CD4-positive, alpha-beta T cell (primary cell): ENCODE measurements at regions not wholly inside any gene's neighbourhood (a gene's known extent, or its start where the extent isn't known, plus 50 kb on each side); places are given as distances from the start of the nearest gene placed in this dataset.

Experiments
- ATAC-seq: fragments of 200-7000 bp; cut with Tn5 transposase; one replicate; pipeline ENCODE4 v1.10.0; 2022; ENCODE audit warnings: mild to moderate bottlenecking; ENCODE audit not compliant: poor library complexity
- CTCF ChIA-PET: fragments of 350-600 bp; sonication (Branson Sonifier 250); formaldehyde crosslinking; loops from one replicate; lab custom pipeline; 2021; ENCODE audit warnings: antibody characterized with exemption, inconsistent platforms; lab: Charles Lee
- POLR2A ChIA-PET: fragments of 350-600 bp; sonication (Branson Sonifier 250); formaldehyde crosslinking; loops from one replicate; lab custom pipeline; 2021; ENCODE audit warnings: antibody characterized with exemption, inconsistent platforms; lab: Charles Lee
- DNase-seq, 14 experiments: peaks; one replicate each; pipeline ENCODE4 v3.0.0-alpha.2; 2013 to 2020; ENCODE audit warnings: mixed read lengths in 2 of 14
- H3K27ac ChIP-seq, 2 donors: one replicate each; pipeline versions ENCODE4 v1.5.1 to v1.7.0; 2013; ENCODE audit warnings: low read length in 2 of 2, low read depth in 1 of 2, mild to moderate bottlenecking in 1 of 2
- H3K27me3 ChIP-seq, 2 experiments: 1 replicate in 1 of 2; 2 replicates in 1 of 2; pipeline versions ENCODE4 v1.6.1 to v1.7.0; 2013; ENCODE audit warnings: low read length in 2 of 2, control low read depth in 1 of 2, mild to moderate bottlenecking in 1 of 2, moderate library complexity in 1 of 2; ENCODE audit not compliant: insufficient read depth in 2 of 2, control insufficient read depth in 1 of 2
- H3K36me3 ChIP-seq: one replicate; pipeline ENCODE4 v1.6.1; 2013; ENCODE audit warnings: low read length, control low read depth; ENCODE audit not compliant: insufficient read depth
- H3K4me1 ChIP-seq: one replicate; pipeline ENCODE4 v1.6.1; 2013; ENCODE audit warnings: low read length, control low read depth; ENCODE audit not compliant: insufficient read depth
- H3K4me3 ChIP-seq: one replicate; pipeline ENCODE4 v1.5.1; 2013; ENCODE audit warnings: mild to moderate bottlenecking, low read length, moderate library complexity
- H3K9me3 ChIP-seq, 2 experiments: 1 replicate in 1 of 2; 2 replicates in 1 of 2; pipeline versions ENCODE4 v1.6.1 to v1.7.0; 2013; ENCODE audit warnings: low read length in 2 of 2, mild to moderate bottlenecking in 2 of 2, control low read depth in 1 of 2, moderate library complexity in 1 of 2; ENCODE audit not compliant: control insufficient read depth in 1 of 2, insufficient read depth in 1 of 2
- H3K27ac Mint-ChIP-seq: one replicate; pipeline ENCODE4 v1.8.0; 2020; ENCODE audit warnings: mixed read lengths
- H3K27me3 Mint-ChIP-seq: one replicate; pipeline ENCODE4 v1.8.0; 2021; ENCODE audit warnings: mixed read lengths
- H3K36me3 Mint-ChIP-seq: one replicate; pipeline ENCODE4 v1.8.0; 2021; ENCODE audit warnings: low read depth, mixed read lengths
- H3K4me1 Mint-ChIP-seq: one replicate; pipeline ENCODE4 v1.8.0; 2021; ENCODE audit warnings: low read depth, mixed read lengths
- H3K4me3 Mint-ChIP-seq: one replicate; pipeline ENCODE4 v1.8.0; 2020; ENCODE audit warnings: mild to moderate bottlenecking, mixed read lengths
- H3K9me3 Mint-ChIP-seq: one replicate; pipeline ENCODE4 v1.8.0; 2020; ENCODE audit warnings: mixed read lengths
- intact Hi-C, 2 experiments: fragments of 100-400 bp; cut with DNase I in 1 of 2; cut with micrococcal nuclease in 1 of 2; formaldehyde crosslinking; loops; one replicate each; pipeline versions ENCODE4 v1.15.1 to v1.9.0; 2023 to 2025; cut with DNase I, micrococcal nuclease
- TF ChIP-seq, protein P1 (sequence below): fragments of 200-600 bp; IDR thresholded peaks from one replicate; pipeline ENCODE4 v1.8.0; 2022; ENCODE audit warnings: antibody characterized with exemption, mild to moderate bottlenecking

DNA sequence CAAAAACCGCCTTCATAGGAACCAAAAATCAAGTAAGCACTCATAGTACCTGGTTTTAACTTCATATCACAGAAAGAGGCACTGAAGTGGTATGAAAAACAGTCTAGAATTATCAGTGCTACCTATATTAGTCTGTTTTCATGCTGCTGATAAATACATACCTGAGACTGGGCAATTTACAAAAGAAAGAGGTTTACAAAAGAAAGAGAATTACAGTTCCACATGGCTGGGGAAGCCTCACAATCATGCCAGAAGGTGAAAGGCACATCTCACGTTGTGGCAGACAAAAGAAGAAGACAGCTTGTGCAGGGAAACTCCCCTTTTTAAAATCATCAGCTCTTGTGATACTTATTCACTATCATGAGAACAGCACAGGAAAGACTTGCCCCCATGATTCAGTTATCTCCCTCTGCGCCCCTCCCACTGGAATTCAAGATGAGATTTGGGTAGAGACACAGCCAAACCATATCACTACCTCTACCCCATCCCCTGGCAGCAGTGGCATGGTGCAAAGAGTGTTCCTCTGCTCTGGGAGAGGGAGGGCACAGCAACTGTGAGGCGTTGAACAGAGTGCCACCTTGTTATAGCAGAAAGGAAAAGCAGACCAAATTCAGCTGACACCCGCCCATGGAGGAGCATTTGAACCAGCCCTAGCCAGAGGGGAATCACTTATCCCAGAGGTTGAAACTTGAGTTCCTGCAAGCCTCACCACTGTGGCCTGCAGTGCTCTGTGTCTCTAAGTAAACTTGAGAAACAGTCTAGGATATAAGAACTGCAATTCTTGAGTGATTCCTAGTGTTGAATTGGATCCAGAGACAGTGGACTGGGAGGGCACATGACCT is 61.9 kb upstream of the PTPRZ1 start:
- intact Hi-C loops: no loop called here
- no peak for DNase-seq
- CTCF ChIA-PET: no interaction called here

DNA sequence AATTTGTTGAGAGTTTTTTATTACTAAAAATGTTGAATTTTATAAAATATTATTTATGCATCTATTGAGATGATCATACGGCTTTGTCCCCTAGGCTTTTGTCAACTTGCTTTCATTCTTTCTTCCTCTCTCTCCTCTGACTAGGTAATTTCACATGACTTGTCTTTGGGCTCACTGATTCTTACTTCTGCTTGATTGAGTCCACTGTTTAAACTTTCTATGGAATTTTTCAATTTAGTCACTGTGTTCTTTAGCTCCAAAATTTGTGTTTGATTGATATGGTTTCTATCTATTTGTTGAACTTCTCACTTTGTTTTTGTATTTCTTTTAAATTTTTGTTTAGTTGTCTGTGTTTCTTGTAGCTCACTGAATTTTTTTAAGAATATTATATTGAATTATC is 65.9 kb upstream of the PTPRZ1 start:
- no peaks in the 10 kb centered on the region for H3K4me1 Mint-ChIP-seq
- TF ChIP-seq, protein P1, sequence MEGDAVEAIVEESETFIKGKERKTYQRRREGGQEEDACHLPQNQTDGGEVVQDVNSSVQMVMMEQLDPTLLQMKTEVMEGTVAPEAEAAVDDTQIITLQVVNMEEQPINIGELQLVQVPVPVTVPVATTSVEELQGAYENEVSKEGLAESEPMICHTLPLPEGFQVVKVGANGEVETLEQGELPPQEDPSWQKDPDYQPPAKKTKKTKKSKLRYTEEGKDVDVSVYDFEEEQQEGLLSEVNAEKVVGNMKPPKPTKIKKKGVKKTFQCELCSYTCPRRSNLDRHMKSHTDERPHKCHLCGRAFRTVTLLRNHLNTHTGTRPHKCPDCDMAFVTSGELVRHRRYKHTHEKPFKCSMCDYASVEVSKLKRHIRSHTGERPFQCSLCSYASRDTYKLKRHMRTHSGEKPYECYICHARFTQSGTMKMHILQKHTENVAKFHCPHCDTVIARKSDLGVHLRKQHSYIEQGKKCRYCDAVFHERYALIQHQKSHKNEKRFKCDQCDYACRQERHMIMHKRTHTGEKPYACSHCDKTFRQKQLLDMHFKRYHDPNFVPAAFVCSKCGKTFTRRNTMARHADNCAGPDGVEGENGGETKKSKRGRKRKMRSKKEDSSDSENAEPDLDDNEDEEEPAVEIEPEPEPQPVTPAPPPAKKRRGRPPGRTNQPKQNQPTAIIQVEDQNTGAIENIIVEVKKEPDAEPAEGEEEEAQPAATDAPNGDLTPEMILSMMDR: no peak
- no peaks in the 10 kb centered on the region for H3K4me1 ChIP-seq
- DNase-seq: no peak
- H3K4me3 Mint-ChIP-seq: no peak overlapping the region
- ChIA-PET POLR2A (no interaction called here), CTCF (no interaction called here)
- H3K36me3 ChIP-seq: no peaks in the 10 kb centered on the region
- no peaks in the 10 kb centered on the region for H3K27me3 Mint-ChIP-seq
- no peaks in the 10 kb centered on the region for H3K27me3 ChIP-seq
- peaks cover 13% of the 10 kb centered on the region for H3K9me3 Mint-ChIP-seq
- no peak for ATAC-seq
- intact Hi-C loops: no loop called here
- H3K27ac Mint-ChIP-seq: no peak overlapping the region
- no peaks in the 10 kb centered on the region for H3K36me3 Mint-ChIP-seq
- peaks cover 0 to 12% of the 10 kb centered on the region in 2 experiments for H3K9me3 ChIP-seq
- H3K27ac ChIP-seq: no peak overlapping the region
- H3K4me3 ChIP-seq: no peak overlapping the region

More for the DNA sequence above, 61.9 kb upstream of the PTPRZ1 start:
- TF ChIP-seq, protein P1: no peak
- Histone ChIP-seq H3K27ac (no peak overlapping the region), H3K36me3 (no peaks in the 10 kb centered on the region), H3K9me3 (peaks cover 0 to 16% of the 10 kb centered on the region in 2 experiments), H3K4me1 (no peaks in the 10 kb centered on the region), H3K27me3 (no peaks in the 10 kb centered on the region), H3K4me3 (no peak overlapping the region)
- no peaks in the 10 kb centered on the region for H3K4me1 Mint-ChIP-seq
- no peak overlapping the region for H3K27ac Mint-ChIP-seq
- no peaks in the 10 kb centered on the region for H3K36me3 Mint-ChIP-seq
- no peak for ATAC-seq
- POLR2A ChIA-PET: no interaction called here
- H3K4me3 Mint-ChIP-seq: no peak overlapping the region
- peaks cover 16% of the 10 kb centered on the region for H3K9me3 Mint-ChIP-seq
- H3K27me3 Mint-ChIP-seq: no peaks in the 10 kb centered on the region

DNA sequence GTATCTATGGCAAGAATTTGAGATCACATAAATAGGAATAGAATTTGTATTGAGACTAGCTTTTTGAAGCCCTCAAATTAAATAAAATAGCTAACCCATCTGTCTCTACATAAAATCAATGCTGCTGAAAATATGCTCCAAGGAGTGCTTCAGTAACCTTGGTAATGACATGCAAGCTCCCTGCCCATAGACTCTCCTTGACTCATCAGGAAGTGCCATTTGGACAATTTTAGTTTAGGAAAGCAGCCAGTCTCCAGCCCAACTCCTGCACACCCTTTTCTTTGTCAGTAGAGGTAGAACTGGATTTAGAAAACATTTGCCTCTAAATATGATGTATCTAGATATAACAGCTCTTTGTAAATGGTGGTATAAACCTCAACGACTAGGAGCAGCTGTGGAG is 69.9 kb upstream of the PTPRZ1 start:
- TF ChIP-seq, protein P1: no peak
- peaks cover 11% of the 10 kb centered on the region for H3K9me3 Mint-ChIP-seq
- Histone ChIP-seq H3K9me3 (peaks cover 0 to 5% of the 10 kb centered on the region in 2 experiments), H3K4me1 (no peaks in the 10 kb centered on the region), H3K36me3 (no peaks in the 10 kb centered on the region), H3K4me3 (no peak overlapping the region), H3K27ac (no peak overlapping the region), H3K27me3 (no peaks in the 10 kb centered on the region)
- no peak overlapping the region for H3K27ac Mint-ChIP-seq
- ATAC-seq (no peak), DNase-seq (no peak)
- intact Hi-C loops: no loop called here
- ChIA-PET CTCF (no interaction called here), POLR2A (no interaction called here)
- H3K36me3 Mint-ChIP-seq: no peaks in the 10 kb centered on the region
- no peak overlapping the region for H3K4me3 Mint-ChIP-seq
- no peaks in the 10 kb centered on the region for H3K27me3 Mint-ChIP-seq
- H3K4me1 Mint-ChIP-seq: no peaks in the 10 kb centered on the region
